ENCODE measurements at regions not wholly inside any gene's neighbourhood (a gene's known extent, or its start where the extent isn't known, plus 50 kb on each side); places are given as distances from the start of the nearest gene placed in this dataset.
"Not testable (repeated sequence)": the region's sequence is repeated elsewhere in the genome, so short reads cannot be mapped to it uniquely, and the experiment has no call there.

DNA sequence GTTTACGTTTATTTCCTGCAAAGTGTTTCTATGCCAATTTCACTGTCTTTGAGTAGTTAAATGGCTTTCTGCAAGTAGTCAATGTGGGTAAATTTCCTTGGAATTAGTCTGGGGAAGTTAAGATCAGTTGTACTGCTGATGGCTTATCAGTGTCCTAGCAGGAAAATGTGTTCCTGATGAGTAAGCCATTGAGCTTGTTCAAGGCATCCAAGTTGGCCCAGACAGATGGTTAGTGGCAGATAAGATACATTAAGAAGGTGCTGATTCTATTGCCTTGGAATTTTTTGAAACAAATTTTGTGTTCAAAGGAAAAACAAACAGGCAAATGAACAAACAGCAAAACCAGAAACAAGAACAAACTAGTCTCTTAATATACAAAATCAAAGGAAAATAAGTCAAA is 258.4 kb downstream of the MAP2K6 start:
- no peak for DNase-seq (ENCODE audit: low spot score)

DNA sequence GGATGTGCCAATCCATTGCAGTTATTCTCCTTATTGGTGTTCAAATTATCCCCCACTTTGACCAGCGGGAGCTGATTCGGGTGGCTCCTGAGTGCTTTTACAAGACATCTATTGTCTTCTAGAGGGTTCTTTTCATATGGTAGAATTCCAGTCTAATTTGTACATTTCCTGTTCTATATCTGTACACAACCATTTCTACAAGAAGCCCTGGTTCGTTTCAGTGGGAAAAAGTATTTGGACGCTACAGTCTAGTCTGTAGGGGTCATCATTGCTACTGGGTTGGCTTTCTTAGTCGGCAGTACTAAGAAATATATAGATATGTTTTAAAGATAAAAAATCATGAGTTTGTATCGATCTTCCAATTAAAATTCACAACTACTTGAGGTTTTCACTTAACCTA is 262.6 kb downstream of the MAP2K6 start:
- DNase-seq (ENCODE audit: low spot score) = no peak

DNA sequence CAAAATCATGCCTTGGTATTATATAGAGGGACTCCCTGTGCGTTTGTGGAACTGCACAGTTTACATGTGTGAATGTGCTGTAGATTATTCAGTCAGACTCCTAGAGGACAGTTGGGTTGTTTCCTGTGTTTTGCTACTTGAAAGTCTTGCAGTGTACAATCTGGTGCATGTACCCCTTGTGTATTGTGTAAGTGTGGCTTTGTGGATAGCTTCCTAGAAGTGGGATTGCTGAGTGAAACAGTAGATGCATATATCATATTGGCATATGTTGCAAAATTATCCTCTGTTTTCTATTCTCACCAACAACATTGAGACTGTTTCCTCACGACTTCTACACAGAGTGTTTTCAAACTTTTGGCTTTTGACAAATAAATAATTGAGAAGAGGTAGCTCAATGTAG is 263.7 kb downstream of the MAP2K6 start:
- no peak for DNase-seq (ENCODE audit: low spot score)

DNA sequence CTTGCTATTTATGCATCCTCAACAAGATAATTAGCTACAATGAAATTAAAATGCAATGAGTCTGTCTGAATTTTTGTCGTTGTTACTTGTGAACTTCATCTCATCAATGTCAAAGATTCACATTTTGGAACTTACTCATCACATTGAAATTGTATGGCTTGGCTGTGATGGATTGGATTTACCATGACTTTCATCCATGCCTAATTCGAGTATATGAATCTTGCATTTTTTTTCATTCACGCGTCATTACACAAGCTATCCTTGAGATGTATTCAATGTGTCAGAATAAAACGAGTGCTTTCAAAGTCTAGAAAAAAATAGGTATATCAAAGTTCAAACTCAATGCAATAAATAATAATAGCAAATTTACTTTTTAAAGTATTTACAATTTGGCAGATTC is 265.3 kb downstream of the MAP2K6 start:
- no peak for DNase-seq (ENCODE audit: low spot score)

DNA sequence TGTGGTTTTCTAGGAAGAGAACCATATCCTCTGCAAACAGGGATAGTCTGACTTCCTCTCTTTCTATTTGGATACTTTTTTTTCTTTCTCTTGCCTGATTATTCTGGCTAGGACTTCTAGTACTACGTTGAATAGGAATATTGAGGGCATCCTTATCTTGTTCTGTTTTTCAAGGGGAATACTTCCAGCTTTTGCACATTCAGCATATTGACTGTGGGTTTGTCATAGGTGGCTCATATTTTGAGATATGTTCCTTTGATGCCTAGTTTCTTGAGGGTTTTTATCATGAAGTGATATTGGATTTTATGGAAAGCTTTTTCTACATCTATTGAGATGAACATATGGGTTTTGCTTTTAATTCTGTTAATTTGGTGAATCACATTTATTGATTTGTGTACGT is 269.8 kb downstream of the MAP2K6 start:
- DNase-seq (ENCODE audit: low spot score) = no peak

DNA sequence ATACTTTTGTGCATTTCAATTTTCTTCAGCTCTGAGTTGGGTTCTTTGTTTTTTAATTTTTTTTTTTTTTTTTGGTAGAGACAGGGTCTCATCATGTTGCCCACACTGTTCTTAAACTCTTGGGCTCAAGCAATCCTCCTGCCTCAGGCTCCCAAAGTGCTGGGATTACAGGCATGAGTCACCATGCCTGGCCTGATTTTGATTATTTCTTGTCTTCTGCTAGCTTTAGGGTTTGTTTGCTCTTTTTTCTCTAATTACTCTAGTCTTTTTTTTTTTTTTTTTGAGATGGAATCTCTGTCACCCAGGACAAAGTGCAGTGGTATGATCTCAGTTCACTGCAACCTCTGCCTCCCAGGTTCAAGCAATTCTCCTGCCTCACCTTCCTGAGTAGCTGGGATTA is 270.7 kb downstream of the MAP2K6 start:
- DNase-seq (ENCODE audit: low spot score) = not testable (repeated sequence)

DNA sequence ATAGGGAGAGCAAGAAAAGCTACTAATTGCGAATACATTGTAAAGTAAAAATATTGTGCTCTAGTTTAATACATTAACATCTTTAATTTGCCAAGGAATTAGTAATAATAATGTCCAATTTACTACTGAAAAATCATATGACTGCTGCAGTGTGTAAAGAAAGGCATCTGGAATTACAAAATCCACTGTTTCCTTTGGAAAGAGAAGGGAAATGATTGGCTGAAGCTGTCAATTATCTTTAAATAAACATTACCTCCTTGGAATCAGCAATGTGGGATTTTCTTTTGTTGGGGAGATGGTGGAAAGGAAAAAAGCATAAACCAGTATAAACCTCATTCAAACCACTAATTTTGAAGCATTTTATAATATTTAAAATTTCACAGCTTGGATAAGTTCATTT is 276.0 kb downstream of the MAP2K6 start:
- no peak for DNase-seq (ENCODE audit: low spot score)

DNA sequence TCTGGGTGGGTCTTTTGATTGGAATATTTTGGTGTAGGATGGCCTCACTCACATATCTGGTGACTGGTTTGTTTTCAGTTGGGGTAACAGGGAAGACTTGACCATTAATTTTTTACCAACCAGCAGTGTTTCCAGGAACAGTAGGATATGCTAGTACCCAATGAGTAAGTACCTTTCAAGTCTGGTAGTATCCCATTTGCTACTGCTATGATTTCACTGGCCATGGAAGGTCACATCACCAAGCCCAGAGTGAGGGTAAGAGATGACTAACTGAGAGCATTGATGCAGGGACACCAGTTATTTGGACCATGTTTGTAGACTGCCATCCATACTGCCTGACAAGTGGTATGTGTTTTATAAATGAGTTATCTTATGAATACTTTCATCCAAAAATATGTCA is 277.7 kb downstream of the MAP2K6 start:
- DNase-seq (ENCODE audit: low spot score) = no peak

DNA sequence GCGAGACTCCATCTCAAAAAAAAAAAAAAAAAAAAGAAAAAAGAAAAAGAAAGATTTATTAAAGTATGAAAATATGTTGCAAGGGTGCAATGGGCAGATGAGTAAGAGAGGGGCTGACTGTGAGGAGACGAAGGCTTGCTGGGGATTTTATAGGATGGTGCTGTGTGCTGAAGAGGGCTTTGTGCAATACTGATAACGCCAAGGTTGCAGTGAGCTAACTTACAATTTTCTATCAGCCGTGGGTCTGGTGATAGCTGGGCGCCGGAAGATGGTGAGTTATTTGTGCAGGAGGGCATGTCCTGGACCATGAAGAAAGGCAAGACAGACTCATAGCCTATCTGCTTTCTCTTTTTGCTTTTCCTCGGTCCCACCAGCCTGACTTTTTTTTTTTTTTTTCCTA is 281.1 kb downstream of the MAP2K6 start:
- no peak for DNase-seq (ENCODE audit: low spot score)

DNA sequence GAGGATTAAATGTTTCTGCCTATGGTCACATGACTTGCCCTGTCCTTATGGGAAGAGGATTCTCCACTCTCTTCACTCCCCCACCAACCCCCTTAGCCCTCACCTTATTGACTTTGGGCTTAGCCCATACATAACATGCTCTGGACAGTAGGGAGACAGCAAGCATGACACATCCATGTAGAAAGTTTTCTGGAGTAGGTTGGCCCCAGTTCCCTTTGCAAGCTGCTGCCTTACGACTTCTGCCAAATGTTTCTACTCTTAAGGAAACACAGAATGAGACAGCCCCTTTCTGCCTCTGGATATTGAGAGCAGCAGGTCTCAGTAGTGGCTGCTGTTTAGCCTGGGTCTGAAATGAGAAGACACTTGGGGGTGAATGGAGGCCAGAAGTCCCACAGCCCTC is 282.2 kb downstream of the MAP2K6 start:
- no peak for DNase-seq (ENCODE audit: low spot score)

DNA sequence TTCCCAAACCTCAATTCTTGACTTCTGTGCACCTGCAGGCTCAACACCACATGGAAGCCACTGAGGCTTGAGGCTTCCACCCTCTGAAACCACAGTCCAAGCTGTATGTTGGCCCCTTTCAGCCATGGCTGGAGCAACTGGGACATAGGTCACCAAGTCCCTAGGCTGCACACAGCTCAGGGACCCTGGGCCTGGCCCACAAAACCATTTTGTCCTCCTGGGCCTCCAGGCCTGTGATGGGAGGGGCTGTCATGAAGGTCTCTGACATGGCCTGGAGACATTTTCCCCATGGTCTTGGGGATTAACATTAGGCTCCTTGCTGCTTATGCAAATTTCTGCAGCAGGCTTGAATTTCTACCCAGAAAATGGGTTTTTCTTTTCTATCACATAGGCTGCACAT is 283.9 kb downstream of the MAP2K6 start:
- DNase-seq (ENCODE audit: low spot score) = not testable (repeated sequence)

DNA sequence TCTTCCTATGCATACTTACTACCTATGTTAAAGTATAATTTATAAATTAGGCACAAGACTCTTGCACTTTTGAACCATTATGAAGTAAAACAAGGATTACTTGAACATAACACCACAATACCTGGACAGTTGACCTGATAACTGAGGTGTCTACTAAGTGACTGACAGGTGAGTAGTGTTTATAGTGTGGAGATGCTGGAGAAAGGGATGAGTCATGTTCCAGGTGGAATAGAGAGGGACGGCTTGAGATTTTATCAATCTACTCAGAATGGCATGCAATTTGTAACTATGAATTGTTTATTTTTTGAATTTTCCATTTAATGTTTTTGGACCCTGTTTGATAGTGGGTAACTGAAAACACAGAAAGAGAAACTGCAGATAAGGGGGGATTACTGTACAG is 287.6 kb downstream of the MAP2K6 start:
- DNase-seq (ENCODE audit: low spot score) = no peak

DNA sequence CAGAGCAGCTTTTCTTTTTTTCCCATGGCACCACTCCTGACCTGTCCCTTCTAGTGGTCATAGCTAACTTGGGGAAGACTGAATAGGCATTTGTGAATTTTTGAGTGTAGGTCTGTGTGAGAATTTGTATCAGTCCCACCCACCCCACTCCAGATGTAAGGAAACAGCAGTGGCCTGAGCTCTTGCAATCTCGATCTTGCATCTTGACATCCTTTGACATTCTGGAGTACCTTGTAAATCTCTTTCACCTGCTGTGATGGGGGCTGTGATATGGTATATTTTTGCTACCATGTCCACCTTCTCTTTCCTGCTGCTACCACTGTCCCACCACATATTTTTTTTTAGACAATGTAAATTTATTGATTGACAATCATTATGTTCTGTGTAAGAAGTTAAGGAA is 289.3 kb downstream of the MAP2K6 start:
- no peak for DNase-seq (ENCODE audit: low spot score)

DNA sequence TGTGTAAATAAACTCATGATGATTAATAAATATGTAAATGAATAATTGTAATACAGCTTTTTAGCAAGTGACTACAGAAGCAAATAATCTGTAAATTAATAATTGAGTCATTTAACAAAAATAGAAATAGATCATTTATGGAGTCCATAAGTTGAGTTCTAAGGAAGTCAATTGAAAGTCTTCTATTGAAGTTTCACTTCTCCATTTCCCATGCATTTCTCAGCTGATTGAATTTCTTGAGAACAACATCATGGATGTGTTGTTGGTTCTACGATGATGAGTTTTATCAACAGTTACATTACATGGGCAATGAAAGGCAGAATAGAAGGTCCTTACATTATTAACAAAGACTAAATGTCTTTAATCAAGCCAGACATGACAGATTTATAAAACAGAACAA is 290.4 kb downstream of the MAP2K6 start:
- no peak for DNase-seq (ENCODE audit: low spot score)

DNA sequence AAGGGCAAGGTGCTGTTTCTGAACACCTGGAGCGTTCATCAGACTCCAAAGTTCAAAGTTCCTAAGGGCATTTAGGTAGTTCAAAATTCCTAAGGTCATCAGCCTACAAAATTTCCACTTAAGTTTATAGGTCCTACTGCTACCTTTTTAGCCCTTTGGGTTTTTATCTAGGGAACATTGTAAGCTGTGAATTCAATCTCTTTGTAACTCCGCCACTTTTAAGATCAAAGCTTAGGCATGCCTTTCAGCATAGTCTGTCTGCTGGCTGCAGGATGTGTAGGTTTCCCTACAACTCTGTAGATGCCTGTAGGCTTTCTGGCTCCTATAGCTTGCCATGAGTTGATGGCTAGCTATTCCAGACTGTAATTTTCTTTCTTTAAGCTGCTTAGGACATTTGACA is 291.6 kb downstream of the MAP2K6 start:
- DNase-seq (ENCODE audit: low spot score) = no peak

DNA sequence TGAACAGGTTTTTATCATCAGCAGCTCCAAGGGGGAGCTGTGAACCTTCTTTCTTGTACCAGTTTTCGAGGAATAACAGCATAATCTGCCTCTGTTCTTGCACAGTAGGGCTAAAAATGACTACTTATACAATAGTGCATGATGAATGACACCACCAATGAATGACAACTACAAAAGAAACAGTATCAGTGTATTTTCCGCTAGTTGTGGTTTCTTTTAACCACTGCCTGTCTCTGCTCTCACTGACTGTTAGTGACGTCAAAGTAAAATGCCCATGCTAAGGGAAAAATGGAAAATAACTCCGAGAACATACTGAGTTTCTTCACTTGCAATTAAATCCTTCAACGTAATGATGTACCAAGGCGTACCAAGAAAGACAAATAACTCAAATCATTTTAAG is 294.9 kb downstream of the MAP2K6 start:
- no peak for DNase-seq (ENCODE audit: low spot score)

DNA sequence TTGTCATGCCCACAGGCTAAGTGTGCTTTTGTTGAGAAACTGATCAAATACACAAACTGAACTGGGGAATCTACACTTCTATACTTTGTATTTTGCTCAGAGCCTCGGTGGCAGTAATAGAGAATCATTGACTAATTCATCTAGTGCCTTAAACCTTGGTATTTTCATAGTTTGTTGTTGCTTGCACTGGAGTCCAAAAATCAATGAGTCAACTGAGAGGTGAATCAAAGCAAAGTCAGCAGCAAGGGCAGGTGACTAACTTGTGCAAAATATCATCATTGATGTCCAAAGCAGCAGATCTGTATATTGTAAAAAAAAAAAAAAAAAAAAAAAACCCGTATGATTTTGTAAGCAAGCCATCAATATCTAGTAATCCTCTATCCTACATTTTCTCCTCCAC is 296.4 kb downstream of the MAP2K6 start:
- no peak for DNase-seq (ENCODE audit: low spot score)

DNA sequence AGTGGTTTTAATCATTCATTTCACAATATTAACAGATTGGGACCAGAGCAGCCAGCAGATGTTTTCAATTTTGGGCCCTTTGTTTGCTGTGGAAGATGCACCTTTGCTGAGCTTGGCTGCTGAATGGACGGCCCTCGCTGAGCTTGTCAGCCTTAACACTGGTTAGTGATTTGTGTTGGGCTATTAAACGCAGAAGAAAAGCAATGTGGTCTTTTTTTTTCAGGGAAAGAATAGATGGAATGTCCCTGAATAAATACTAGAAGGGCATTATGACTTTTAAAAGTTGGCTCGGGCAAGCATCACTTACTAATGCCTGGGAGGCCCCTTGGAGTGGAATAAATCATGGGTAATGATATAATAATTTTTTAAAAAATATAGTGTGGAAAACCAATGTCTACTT is 297.0 kb downstream of the MAP2K6 start:
- no peak for DNase-seq (ENCODE audit: low spot score)

DNA sequence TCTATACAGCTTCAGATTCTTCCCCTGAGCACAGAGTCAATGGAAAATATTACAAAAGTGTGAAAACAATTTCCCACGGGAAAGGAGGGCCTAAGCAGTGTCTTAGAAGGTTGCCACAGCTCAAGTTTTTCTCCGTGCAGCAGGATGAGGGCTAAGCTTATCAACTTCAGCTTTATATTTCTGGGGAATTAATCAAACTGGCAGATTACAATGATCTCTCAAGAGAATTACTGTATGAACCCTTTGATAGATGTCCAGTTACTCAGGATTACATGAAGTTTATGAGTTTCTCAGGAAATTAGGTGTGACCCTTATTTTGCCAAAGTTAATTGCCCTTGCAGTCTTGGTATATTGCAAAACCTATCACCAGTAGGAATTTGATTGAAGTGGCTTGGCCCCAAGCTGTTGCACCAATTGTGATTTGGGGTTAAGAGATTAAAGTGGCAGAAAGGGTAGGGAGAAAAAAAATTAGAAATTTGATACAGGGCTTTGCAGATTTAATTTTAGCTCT is 298.4 kb downstream of the MAP2K6 start:
- DNase-seq (ENCODE audit: low spot score) = no peak

DNA sequence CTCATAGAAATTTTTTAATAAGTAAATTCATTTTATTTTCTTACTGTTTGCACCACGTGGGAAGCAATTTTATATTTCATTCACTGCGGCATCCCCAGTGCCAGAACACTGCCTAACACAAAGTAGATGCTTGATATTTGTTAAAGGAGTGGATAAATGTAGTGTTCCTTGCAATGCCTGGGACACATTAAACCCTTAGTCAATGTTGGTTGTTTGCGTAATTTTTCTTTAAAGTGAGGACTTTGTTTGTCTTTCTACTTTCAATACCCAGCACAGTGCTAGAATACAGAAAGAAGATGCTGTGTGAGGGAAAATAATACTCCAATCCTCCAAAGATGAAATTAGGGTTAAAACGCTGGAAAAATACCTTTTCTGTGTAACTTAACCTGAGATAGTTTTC is 299.3 kb downstream of the MAP2K6 start:
- DNase-seq (ENCODE audit: low spot score) = no peak

DNA sequence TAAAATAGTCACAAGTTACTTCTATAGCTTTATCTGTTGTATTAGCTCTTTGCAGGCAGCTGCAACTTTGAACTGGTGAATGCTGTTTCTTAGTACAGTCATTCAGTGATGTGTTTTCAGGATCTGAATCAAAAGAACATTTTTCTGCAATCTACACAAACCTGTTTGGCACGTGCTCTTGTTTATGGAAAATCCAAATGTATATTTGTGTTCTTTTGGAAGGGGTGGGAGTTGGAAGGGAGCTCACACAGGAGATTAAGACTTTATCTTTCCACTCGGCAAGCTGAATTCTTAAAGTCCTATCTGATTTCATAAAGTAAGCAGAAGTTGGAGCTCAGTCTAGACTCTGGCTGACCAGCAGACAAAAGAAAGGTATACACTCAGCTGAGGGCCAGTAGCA is 300.2 kb downstream of the MAP2K6 start:
- no peak for DNase-seq (ENCODE audit: low spot score)

DNA sequence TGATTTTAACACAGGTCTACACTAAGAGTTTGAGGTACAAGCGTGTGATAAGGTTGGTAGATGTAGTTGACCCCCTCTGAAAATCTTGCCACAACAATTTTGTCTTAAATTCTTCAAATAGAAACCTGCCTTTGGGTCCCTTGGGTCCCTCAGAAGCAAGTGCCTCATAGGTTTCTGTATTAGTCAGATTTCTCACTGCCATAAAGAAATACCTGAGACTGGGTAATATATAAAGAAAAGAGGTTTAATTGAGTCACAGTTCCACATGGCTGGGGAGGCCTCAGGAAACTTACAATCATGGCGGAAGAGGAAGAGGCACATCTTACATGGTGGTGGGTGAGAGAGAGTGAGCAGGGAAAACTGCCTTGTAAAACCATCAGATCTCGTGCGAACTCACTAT is 301.2 kb downstream of the MAP2K6 start:
- no peak for DNase-seq (ENCODE audit: low spot score)

DNA sequence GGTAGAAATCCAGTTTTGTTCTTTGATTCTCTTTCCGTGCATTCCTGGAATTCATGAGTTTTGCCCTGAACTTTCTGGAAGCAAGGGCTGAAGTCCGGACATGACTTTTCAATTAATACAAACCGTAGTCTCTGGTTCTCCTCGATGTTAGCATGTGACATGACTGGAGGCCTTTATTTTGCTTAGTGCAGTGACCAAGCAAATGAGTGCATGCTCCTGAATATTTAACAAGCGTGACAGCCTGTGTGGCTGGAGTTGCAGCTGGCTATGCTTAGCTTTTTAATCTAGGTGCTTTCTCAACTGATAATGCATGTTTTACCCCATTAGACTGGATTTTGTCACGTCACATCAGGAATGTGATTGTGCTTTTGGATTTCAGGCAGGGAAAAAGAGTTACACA is 302.1 kb downstream of the MAP2K6 start:
- no peak for DNase-seq (ENCODE audit: low spot score)

DNA sequence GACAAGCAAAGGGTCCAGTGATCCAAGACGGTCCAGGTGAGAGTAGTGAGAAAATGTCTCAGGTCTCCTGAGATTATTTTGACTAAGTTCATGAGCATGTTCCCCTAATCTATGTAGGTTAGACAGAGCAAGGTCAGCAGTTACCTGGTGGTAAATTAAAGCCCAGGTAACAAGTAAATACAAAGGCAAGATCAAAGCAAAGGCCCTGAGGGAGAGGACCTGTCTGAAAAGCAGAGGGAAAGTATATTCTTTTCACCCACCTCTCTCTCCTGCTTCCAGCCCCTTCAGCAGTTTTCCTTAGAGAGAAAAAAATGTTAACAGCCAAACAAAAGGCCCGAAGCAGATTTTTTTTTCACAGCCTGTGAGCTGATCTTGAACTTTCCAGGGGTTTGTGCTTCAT is 302.7 kb downstream of the MAP2K6 start:
- DNase-seq (ENCODE audit: low spot score) = no peak

DNA sequence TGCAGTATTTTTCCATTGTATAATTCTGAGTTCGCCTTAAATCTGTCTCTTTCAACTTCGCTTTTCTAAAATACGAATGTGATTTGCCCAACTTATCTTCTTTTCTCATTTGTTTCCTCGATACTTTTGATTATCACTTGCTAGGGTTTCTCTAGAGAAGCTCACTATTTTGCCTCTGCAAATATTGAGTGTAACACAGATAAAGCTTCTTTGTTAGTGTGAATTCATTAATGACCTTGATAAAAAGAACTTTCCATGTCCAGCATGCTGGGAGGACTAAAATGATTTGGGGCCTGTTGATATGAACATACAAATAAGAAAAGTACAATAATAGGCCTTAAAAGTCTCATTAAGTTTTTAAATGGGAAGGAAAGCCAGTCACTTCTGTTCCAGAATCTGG is 303.3 kb downstream of the MAP2K6 start:
- no peak for DNase-seq (ENCODE audit: low spot score)
